HG03457 (cell line): ENCODE measurements at regions not wholly inside any gene's neighbourhood (a gene's known extent, or its start where the extent isn't known, plus 50 kb on each side); places are given as distances from the start of the nearest gene placed in this dataset.
"Not testable (repeated sequence)": the region's sequence is repeated elsewhere in the genome, so short reads cannot be mapped to it uniquely, and the experiment has no call there.

Source experiments
- ATAC-seq: cut with Tn5 transposase; IDR thresholded peaks from one replicate; pipeline ENCODE4 v1.9.1; 2021; ENCODE audit warnings: moderate number of reproducible peaks; ENCODE audit not compliant: unreplicated experiment

DNA sequence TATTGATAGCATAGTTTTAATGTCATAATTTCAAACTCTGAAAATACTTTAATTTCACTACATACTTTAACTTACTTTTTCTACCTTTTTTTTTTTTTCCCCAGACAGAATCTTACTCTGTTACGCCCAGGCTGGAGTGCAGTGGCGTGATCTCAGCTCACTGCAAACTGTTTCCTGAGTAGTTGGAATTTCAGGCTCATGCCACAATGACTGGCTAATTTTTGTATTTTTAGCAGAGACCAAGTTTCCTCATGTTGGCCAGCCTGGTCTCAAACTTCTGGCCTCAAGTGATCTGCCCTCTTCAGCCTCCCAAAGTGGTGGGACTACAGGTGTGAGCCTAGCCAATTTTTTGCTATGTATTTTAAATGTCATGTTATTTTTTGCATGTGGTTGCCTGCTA lies 741.6 kb downstream of the TRAM1L1 start:
- ATAC-seq, result no peak

- no peak for ATAC-seq
Measured at GRCh38 chr4:116342143-116342542, 743.2 kb downstream of the TRAM1L1 start.

GRCh38 chr4:116332508-116332907 lies 752.9 kb downstream of the TRAM1L1 start:
- no peak for ATAC-seq

DNA sequence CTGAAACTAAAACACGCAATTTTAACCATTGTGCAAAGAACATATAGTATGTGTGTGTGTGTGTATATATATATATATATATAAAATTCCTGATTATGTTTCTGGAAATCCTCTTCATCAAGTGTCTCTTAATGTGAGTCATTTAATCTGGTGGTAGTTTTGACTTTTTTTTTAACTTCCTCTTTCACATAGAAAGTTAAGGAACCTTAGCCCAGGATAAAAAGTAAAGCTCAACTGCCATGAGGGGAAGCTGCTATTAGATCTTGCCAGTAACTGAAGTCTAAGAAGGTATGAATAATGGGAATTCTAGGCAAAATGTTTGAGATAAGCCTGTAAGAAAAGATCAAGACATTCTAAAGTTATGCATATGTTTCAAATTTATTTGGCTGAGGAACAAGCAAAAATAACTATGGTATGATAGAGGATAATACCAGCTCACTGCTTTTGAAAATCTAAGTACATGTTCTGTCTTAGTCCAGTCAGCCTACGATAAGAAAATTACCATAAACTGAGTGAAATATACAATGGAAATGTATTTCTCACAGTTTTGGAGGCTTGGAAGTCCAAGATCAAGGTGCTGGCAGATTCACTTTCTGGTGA lies 757.0 kb downstream of the TRAM1L1 start:
- no peak for ATAC-seq

GRCh38 chr4:116323606-116324005 lies 761.8 kb downstream of the TRAM1L1 start:
- ATAC-seq, result no peak

DNA sequence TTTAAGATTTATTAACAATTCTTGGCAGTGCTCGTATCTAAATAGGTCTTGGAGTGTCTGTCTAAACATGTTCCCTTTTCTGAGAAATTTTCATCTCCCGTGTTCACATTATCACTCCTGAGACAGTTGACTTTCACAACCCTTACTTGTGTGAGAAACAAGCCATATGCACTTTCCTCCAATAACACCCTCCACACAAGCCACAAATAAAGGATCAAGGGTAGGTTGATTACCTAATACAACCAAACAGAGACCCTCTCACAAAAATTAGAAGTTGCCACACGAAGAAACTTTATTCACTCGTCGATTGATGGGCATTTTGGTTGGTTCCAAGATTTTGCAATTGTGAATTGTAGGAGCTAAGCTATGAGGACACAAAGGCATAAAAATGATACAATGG lies 763.9 kb downstream of the TRAM1L1 start:
- no peak for ATAC-seq

- no peak for ATAC-seq
Measured at GRCh38 chr4:116320859-116321258, 764.5 kb downstream of the TRAM1L1 start.

- no peak for ATAC-seq
Measured at GRCh38 chr4:116303736-116304188, 781.6 kb downstream of the TRAM1L1 start.

DNA sequence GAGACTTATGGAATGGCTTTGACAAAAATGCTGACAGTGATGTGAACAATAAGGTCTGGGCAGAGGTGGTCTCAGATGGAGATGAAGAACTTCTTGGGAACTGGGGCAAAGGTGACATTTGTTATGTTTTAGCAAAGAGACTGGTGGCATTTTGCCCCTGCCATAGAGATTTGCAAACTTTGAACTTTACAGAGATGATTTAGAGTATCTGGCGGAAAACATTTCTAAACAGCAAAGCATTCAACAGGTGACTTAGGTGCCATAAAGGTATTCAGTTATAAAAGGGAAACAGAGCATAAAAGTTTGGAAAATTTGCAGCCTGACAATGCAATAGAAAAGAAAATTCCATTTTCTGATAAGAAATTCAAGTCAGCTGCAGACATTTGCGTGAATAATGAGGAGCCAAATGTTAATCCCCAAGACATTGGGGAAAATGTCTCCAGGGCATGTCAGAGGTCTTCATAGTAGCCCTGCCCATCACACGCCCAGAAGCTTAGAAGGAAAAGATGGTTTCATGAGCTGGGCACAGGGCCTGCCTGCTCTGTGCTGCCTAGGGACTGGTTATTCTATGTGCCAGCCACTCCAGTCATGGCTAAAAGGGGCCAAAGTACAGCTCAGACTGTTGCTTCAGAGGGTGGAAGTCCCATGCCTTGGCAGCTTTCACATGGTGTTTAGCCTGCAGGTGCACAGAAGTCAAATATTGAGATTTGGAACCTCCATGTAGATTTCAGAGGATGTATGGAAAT lies 782.2 kb downstream of the TRAM1L1 start:
- no peak for ATAC-seq

DNA sequence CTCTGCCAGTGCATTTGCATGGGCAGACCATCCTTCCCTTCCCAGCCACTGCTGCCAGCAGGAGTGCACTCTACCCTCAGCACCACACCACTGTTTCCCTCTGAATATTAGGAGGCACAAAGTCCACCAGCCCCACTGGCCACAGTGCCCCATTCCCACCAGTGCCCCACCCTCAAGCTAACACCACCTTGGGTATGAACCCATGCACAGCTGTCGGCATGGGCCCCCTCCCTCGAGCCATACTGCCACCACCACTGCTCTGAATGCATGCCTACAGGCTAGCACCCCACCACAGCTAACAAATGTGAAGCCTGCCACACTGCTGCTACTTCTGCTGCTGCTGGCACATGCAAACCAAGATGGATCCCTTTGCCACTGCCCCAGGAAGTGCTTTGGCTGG lies 810.4 kb downstream of the TRAM1L1 start:
- ATAC-seq, result no peak

DNA sequence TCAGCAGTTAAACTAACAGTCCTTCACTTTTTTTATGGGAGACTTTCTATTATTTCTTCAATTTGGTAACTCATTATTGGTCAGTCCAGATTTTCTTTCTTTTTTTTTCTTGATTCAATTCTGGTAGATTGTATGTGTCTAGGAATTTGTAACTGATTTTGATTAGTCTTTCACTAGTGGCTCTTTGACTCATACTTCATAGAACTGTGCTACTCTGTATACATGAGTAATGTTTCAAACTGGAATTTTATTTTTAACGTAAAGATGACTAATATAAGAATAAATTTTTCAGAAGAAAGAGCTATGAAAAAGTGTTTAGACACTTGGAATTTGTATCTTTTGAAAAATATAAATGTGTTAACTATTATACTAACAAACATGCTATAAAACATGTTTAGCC lies 813.0 kb downstream of the TRAM1L1 start:
- no peak for ATAC-seq

DNA sequence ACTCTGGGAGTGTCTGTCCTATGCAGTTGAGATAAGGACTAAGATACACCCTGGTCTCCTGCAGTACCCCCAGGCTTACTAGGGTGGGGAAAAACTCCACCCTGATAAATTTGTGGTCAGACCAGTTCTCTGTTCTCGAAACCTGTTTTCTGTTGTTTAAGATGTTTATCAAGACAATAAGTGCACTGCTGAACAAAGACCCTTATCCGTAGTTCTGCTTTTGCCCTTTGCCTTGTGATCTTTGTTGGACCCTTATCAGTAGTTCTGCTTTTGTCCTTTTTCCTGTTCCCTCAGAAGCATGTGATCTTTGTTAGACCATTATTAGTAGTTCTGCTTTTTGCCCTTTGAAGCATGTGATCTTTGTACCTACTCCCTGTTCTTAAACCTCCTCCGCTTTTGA lies 824.4 kb downstream of the TRAM1L1 start:
- ATAC-seq, result not testable (repeated sequence)

GRCh38 chr4:116244771-116245170 lies 840.6 kb downstream of the TRAM1L1 start:
- ATAC-seq, result no peak

GRCh38 chr4:116243431-116243830 lies 841.9 kb downstream of the TRAM1L1 start:
- no peak for ATAC-seq

DNA sequence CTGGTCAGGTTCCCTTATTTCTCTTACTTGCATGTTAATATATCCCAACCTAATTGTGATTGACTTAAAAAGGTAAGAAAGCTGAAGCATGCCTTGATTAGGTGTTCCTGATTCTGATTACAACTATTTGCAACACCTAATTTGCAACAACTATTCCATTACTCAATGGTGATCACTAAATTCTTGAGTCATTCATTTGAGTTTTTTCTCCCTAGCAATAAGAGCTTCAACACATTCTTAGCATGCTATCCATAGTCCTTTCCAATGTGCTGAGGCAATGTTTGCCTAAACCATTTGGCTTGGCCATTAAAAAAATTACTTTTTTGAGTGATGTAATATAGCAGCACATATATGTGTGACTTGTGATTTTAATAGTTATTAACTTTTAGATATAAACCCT lies 851.4 kb downstream of the TRAM1L1 start:
- no peak for ATAC-seq

DNA sequence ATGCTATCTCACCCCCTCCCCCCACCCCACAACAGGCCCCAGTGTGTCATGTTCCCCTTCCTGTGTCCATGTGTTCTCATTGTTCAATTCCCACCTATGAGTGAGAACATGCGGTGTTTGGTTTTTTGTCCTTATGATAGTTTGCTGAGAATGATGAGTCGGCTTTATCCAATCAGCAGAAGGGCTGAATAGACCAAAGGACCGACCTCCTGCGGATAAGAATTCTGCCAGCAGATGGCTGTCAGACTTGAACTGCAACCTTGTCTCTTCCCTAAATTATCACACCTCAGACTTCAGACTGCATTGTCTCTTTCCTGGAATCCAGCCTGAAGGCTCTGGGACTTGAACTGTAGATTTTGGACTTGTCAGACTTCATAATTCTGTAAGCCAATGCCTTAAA lies 853.4 kb downstream of the TRAM1L1 start:
- ATAC-seq, result not testable (repeated sequence)

DNA sequence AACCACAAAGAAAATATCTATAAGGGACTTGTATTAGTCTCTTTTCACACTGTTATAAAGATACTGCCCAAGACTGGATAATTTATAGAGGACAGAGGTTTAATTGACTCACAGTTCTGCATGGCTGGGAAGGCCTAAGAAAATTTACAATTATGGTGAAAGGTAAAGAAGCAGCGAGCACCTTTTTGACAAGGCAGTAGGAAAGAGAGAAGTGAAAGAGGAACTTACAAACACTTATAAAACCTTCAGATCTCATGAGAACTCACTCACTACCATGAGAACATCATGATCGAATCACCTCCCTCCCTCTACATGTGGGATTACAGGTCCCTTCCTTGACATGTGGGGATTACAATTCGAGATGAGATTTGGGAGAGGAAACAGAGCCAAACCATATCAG lies 856.0 kb downstream of the TRAM1L1 start:
- no peak for ATAC-seq

- no peak for ATAC-seq
Measured at GRCh38 chr4:116223040-116223732, 862.2 kb downstream of the TRAM1L1 start.

DNA sequence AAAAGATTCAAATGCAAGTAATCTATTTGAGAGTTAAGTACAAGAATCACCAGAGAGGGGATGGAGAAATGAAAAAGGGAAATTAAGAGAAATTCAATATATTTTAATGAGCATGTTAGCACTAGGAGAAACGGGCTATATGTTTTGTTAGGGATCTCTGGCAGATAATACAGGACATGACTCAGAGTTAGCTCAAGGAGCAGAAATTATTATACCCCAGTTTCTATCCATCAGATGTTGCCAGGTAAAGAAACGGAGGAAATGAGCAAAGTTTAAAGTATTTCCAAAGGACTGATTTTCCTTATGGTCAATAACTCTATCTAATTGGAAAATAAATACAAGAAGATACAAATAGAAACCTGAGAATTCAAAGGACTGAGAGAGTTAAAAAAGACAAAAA lies 867.6 kb downstream of the TRAM1L1 start:
- no peak for ATAC-seq

DNA sequence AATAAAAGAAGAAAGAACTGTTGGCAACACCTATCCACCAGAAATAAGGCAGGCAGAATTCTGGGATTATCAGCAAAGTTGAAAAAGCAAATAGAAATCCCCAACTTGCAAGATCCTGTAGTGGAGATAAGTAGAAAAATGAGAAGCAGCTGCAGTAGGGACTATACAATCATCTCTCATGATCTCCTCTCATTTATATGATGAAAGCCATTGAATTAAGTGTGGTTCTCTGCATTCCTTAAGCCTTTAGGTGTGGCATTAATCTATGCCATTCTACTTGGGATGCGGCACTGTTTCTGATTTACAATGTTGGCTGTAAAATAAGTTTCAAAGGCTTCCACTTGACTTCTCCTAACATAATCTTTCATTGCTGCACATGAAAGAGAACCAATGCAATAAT lies 869.8 kb downstream of the TRAM1L1 start:
- no peak for ATAC-seq

GRCh38 chr4:116202524-116202923 lies 882.9 kb downstream of the TRAM1L1 start:
- ATAC-seq, result no peak

DNA sequence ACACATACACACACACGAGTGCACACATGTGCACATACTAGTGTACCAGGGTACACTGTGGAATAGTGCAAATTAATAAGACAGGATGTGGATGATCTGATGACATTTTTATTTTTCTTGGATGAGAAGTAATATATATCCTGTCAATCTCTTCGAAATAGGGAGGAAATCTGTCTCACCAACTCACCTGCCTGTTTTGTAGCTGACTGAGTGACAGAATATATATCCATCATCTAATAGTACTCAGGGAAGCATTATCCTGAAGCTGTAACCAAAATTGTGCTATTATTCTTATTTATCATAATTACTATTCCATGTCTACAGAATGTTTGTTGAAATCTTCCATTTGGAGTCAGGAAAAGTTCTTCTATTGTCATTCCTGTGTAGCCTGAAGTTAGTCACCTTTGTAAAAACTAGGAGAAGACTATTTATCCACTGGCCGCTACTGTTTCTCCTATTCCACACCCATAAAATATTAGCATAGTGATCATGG lies 888.0 kb downstream of the TRAM1L1 start:
- ATAC-seq, result no peak
